GM21390 (cell line): ENCODE measurements at regions not wholly inside any gene's neighbourhood (a gene's known extent, or its start where the extent isn't known, plus 50 kb on each side); places are given as distances from the start of the nearest gene placed in this dataset.
"Not testable (repeated sequence)": the region's sequence is repeated elsewhere in the genome, so short reads cannot be mapped to it uniquely, and the experiment has no call there.

ENCODE experiments used
- ATAC-seq: cut with Tn5 transposase; IDR thresholded peaks from one replicate; pipeline ENCODE4 v1.9.1; 2021; ENCODE audit not compliant: unreplicated experiment

GRCh38 chr18:68387246-68387645, 327.7 kb downstream of the TMX3 start:
- no peak for ATAC-seq

GRCh38 chr18:68383979-68384378, 330.9 kb downstream of the TMX3 start:
- not testable (repeated sequence) for ATAC-seq

GRCh38 chr18:68376926-68377325, 338.0 kb downstream of the TMX3 start:
- no peak for ATAC-seq

GRCh38 chr18:68362907-68363306, 352.0 kb downstream of the TMX3 start:
- ATAC-seq: no peak

GRCh38 chr18:68355637-68356036, 359.3 kb downstream of the TMX3 start:
- no peak for ATAC-seq

GRCh38 chr18:68354176-68354575, 360.7 kb downstream of the TMX3 start:
- ATAC-seq: no peak

GRCh38 chr18:68342039-68342659, 372.8 kb downstream of the TMX3 start:
- ATAC-seq: no peak

- ATAC-seq: no peak
Measured at GRCh38 chr18:68340606-68341005, 374.3 kb downstream of the TMX3 start.

- ATAC-seq: no peak
Measured at GRCh38 chr18:68330658-68331057, 384.2 kb downstream of the TMX3 start.

- no peak for ATAC-seq
Measured at GRCh38 chr18:68323921-68324320, 391.0 kb downstream of the TMX3 start.

GRCh38 chr18:68316636-68317035, 398.3 kb downstream of the TMX3 start:
- ATAC-seq: no peak

GRCh38 chr18:68314403-68314802, 400.5 kb downstream of the TMX3 start:
- no peak for ATAC-seq

- ATAC-seq: no peak
Measured at GRCh38 chr18:68301441-68301840, 413.5 kb downstream of the TMX3 start.

GRCh38 chr18:68299906-68300305, 415.0 kb downstream of the TMX3 start:
- no peak for ATAC-seq

- no peak for ATAC-seq
Measured at GRCh38 chr18:68298330-68298729, 416.6 kb downstream of the TMX3 start.

GRCh38 chr18:68288408-68288807, 426.5 kb downstream of the TMX3 start:
- no peak for ATAC-seq

- ATAC-seq: no peak
Measured at GRCh38 chr18:68284236-68284780, 430.6 kb downstream of the TMX3 start.

GRCh38 chr18:68283834-68284233, 431.1 kb downstream of the TMX3 start:
- no peak for ATAC-seq

GRCh38 chr18:68282232-68282631, 432.7 kb downstream of the TMX3 start:
- no peak for ATAC-seq

- no peak for ATAC-seq
Measured at GRCh38 chr18:68275616-68276015, 439.3 kb downstream of the TMX3 start.

GRCh38 chr18:68270017-68270416, 444.9 kb downstream of the TMX3 start:
- ATAC-seq: no peak

- no peak for ATAC-seq
Measured at GRCh38 chr18:68267583-68267982, 447.3 kb downstream of the TMX3 start.

- no peak for ATAC-seq
Measured at GRCh38 chr18:68263481-68263880, 451.4 kb downstream of the TMX3 start.
